B cell (primary cell): ENCODE measurements at regions not wholly inside any gene's neighbourhood (a gene's known extent, or its start where the extent isn't known, plus 50 kb on each side); places are given as distances from the start of the nearest gene placed in this dataset.
"Not testable (repeated sequence)": the region's sequence is repeated elsewhere in the genome, so short reads cannot be mapped to it uniquely, and the experiment has no call there.

ENCODE experiments used
- ATAC-seq: fragments of 200-7000 bp; cut with Tn5 transposase; one replicate; pipeline ENCODE4 v1.10.0; 2021; ENCODE audit warnings: low read depth, mild to moderate bottlenecking, moderate number of reproducible peaks, moderate library complexity
- CTCF ChIA-PET: fragments of 350-600 bp; sonication (Branson Sonifier 250); formaldehyde crosslinking; loops from one replicate; lab custom pipeline; 2021; ENCODE audit warnings: antibody characterized with exemption, inconsistent platforms; lab: Charles Lee
- POLR2A ChIA-PET: fragments of 350-600 bp; sonication (Branson Sonifier 250); formaldehyde crosslinking; loops from one replicate; lab custom pipeline; 2021; ENCODE audit warnings: antibody characterized with exemption; lab: Charles Lee
- DNase-seq: peaks from one replicate; pipeline ENCODE4 v3.0.0; 2013
- H2AFZ ChIP-seq: 2 replicates; pipeline ENCODE4 v1.6.1; 2012; ENCODE audit warnings: mild to moderate bottlenecking, low read depth, low read length; ENCODE audit not compliant: insufficient read depth, poor library complexity, severe bottlenecking
- H3K27ac ChIP-seq, 2 donors: 1 replicate in 1 of 2; 2 replicates in 1 of 2; pipeline ENCODE4 v1.5.1; 2012 to 2013; ENCODE audit warnings: low read length in 2 of 2, mild to moderate bottlenecking in 2 of 2, moderate library complexity in 1 of 2
- H3K27me3 ChIP-seq, 4 experiments: fragments of 200-600 bp in 1 of 4; sonication (generic) in 1 of 4; replicated peaks in 1 of 4; 1 replicate in 2 of 4; 2 replicates in 2 of 4; pipeline versions ENCODE4 v1.6.1 to v1.7.0; 2013 to 2016; ENCODE audit warnings: low read length in 3 of 4, mild to moderate bottlenecking in 2 of 4, mixed read lengths in 1 of 4, moderate library complexity in 1 of 4; ENCODE audit not compliant: insufficient read depth in 4 of 4, control insufficient read depth in 3 of 4; ENCODE audit errors: control extremely low read depth in 1 of 4
- H3K36me3 ChIP-seq, 2 experiments: replicated peaks in 1 of 2; 1 replicate in 1 of 2; 2 replicates in 1 of 2; pipeline versions ENCODE4 v1.6.1 to v1.7.1; 2013; ENCODE audit warnings: low read length in 1 of 2; ENCODE audit not compliant: insufficient read depth in 2 of 2, control insufficient read depth in 1 of 2; ENCODE audit errors: control extremely low read depth in 1 of 2, extremely low read depth in 1 of 2
- H3K4me1 ChIP-seq, 2 donors: fragments of 200-600 bp in 1 of 2; sonication (generic) in 1 of 2; 1 replicate in 1 of 2; 2 replicates in 1 of 2; pipeline versions ENCODE4 v1.5.1 to v1.6.1; 2013 to 2017; ENCODE audit warnings: low read length in 2 of 2; ENCODE audit not compliant: control insufficient read depth in 2 of 2, insufficient read depth in 2 of 2
- H3K4me2 ChIP-seq: replicated peaks from 2 replicates; pipeline ENCODE3; 2012; ENCODE audit warnings: mild to moderate bottlenecking, low read depth, low read length; ENCODE audit not compliant: poor library complexity, severe bottlenecking
- H3K4me3 ChIP-seq, 5 experiments: fragments of 200-600 bp in 1 of 5; sonication (generic) in 1 of 5; 1 replicate in 3 of 5; 2 replicates in 2 of 5; pipeline versions ENCODE4 v1.5.1 to v1.7.0; 2011 to 2016; ENCODE audit warnings: low read length in 4 of 5, mild to moderate bottlenecking in 4 of 5, low read depth in 2 of 5, control low read depth in 1 of 5, moderate library complexity in 1 of 5; ENCODE audit not compliant: insufficient read depth in 1 of 5; ENCODE audit errors: control extremely low read depth in 1 of 5, extremely low read depth in 1 of 5
- H3K79me2 ChIP-seq: fragments of 200-600 bp; sonication (generic); one replicate; pipeline ENCODE4 v1.6.0; 2016; ENCODE audit warnings: low read length; ENCODE audit not compliant: control insufficient read depth, insufficient read depth
- H3K9ac ChIP-seq: fragments of 200-600 bp; sonication (generic); 2 replicates; pipeline ENCODE4 v1.6.1; 2017; ENCODE audit warnings: mild to moderate bottlenecking, low read length, moderate library complexity
- H3K9me3 ChIP-seq, 3 donors: one replicate each; pipeline versions ENCODE4 v1.6.1 to v1.7.1; 2013; ENCODE audit warnings: low read length in 2 of 3; ENCODE audit not compliant: control insufficient read depth in 2 of 3, insufficient read depth in 1 of 3; ENCODE audit errors: control extremely low read depth in 1 of 3
- H4K20me1 ChIP-seq: 2 replicates; pipeline ENCODE4 v1.6.0; 2012; ENCODE audit warnings: mild to moderate bottlenecking, low read length; ENCODE audit not compliant: insufficient read depth, control insufficient read depth, poor library complexity, severe bottlenecking
- H3K27ac Mint-ChIP-seq: one replicate; pipeline ENCODE4 v1.8.0; 2021; ENCODE audit warnings: mixed read lengths
- H3K27me3 Mint-ChIP-seq: one replicate; pipeline ENCODE4 v1.8.0; 2021; ENCODE audit warnings: mixed read lengths
- H3K4me1 Mint-ChIP-seq: one replicate; pipeline ENCODE4 v1.8.0; 2021; ENCODE audit warnings: mixed read lengths
- H3K4me3 Mint-ChIP-seq: one replicate; pipeline ENCODE4 v1.8.0; 2021; ENCODE audit warnings: mixed read lengths
- H3K9me3 Mint-ChIP-seq: one replicate; pipeline ENCODE4 v1.8.0; 2022; ENCODE audit warnings: mixed read lengths; ENCODE audit not compliant: insufficient read depth
- WGBS: methylation state at CpG from one replicate; pipeline ENCODE4 v1.1.5; 2013; ENCODE audit warnings: missing lambda C conversion rate; ENCODE audit not compliant: insufficient coverage; 5-methylcytosine and 5-hydroxymethylcytosine counted together
- intact Hi-C: fragments of 100-400 bp; cut with micrococcal nuclease; formaldehyde crosslinking; loops from one replicate; pipeline ENCODE4 v1.10.0; 2022

DNA sequence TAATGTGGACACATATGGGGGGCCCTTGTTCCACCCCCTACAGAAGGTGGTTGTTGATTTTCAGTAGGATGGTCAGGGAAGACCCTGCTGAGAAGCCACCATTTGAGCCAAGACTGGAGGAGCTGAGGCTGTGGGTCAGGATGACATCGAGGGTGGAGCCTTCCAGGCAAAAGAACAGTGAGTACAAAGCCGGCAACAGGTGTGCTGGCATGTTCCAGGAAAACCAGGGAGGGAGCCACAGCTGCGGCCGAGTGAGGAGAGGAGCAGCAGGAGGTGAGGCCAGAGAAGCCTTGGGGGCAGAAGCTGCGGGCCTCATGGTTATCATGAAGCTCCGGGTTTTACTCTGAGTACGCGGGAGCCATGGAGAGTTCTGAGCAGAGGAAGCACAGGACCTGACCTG, 126.9 kb upstream of the SULF2 start:
- H3K4me2 ChIP-seq, CTCF ChIA-PET, H3K9ac ChIP-seq, H3K79me2 ChIP-seq, H3K4me3 ChIP-seq, H3K36me3 ChIP-seq, H3K4me3 Mint-ChIP-seq, ATAC-seq, DNase-seq, H3K27ac ChIP-seq, H3K27ac Mint-ChIP-seq, H3K9me3 Mint-ChIP-seq, POLR2A ChIA-PET, H3K4me1 Mint-ChIP-seq, H4K20me1 ChIP-seq, H3K4me1 ChIP-seq, H2AFZ ChIP-seq, H3K27me3 ChIP-seq, intact Hi-C loops: not testable (repeated sequence)
- 92% methylated on average over 5 of the region's 8 CpGs for WGBS
- peaks cover 3 to 11% (median 8%) of the 10 kb centered on the region in 3 donors for H3K9me3 ChIP-seq
- peaks cover 38% of the 10 kb centered on the region for H3K27me3 Mint-ChIP-seq

GRCh38 chr20:47909696-47910369, 124.6 kb upstream of the SULF2 start:
- intact Hi-C loops, H3K4me3 Mint-ChIP-seq, H3K4me1 Mint-ChIP-seq, H4K20me1 ChIP-seq, H3K27ac Mint-ChIP-seq, H3K4me1 ChIP-seq, H3K9me3 Mint-ChIP-seq, H3K79me2 ChIP-seq, DNase-seq, H3K4me2 ChIP-seq, H3K27me3 ChIP-seq, H3K4me3 ChIP-seq, CTCF ChIA-PET, H3K9me3 ChIP-seq, H2AFZ ChIP-seq, H3K27ac ChIP-seq, POLR2A ChIA-PET, ATAC-seq, H3K36me3 ChIP-seq, H3K9ac ChIP-seq: not testable (repeated sequence)
- H3K27me3 Mint-ChIP-seq = peaks cover 36% of the 10 kb centered on the region
- 90% methylated on average over 6 of the region's 12 CpGs for WGBS

- H3K4me2 ChIP-seq, H3K9me3 Mint-ChIP-seq, H3K4me1 ChIP-seq, POLR2A ChIA-PET, H3K9me3 ChIP-seq, H3K4me3 Mint-ChIP-seq, DNase-seq, H2AFZ ChIP-seq, H3K9ac ChIP-seq, intact Hi-C loops, H3K36me3 ChIP-seq, H3K4me1 Mint-ChIP-seq, H3K27me3 ChIP-seq, H3K27ac Mint-ChIP-seq, ATAC-seq, H3K4me3 ChIP-seq, CTCF ChIA-PET, H3K27ac ChIP-seq, H4K20me1 ChIP-seq, H3K79me2 ChIP-seq: not testable (repeated sequence)
- WGBS = 84% methylated on average over 14 of the region's 15 CpGs
- peaks cover 35% of the 10 kb centered on the region for H3K27me3 Mint-ChIP-seq
Measured at GRCh38 chr20:47908361-47909035, 123.2 kb upstream of the SULF2 start.

DNA sequence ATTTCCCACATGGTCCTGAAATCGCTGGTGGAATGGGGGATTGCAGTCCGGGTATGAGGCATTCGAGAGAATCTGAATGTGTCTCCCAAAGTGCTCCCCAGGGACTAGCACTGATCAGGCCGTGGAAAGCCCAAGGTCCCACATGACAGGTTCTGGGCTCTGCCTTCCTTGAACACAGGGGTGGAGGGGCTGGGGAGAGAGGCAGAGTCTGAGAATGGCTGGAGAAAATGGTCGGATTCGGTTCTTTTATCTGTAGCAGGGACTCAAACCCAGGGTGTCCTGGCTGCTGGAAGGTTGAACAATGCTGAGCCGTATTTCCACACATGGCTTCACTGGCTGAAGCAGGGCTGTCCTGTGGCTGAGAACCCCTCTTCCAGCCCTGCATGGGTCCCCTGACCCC, 122.7 kb upstream of the SULF2 start:
- H3K4me3 ChIP-seq, DNase-seq, H3K4me1 ChIP-seq, intact Hi-C loops, CTCF ChIA-PET, H3K4me1 Mint-ChIP-seq, H3K4me3 Mint-ChIP-seq, H2AFZ ChIP-seq, H3K4me2 ChIP-seq, H3K36me3 ChIP-seq, H3K9ac ChIP-seq, H3K9me3 Mint-ChIP-seq, ATAC-seq, H3K27ac ChIP-seq, POLR2A ChIA-PET, H4K20me1 ChIP-seq, H3K79me2 ChIP-seq, H3K27me3 ChIP-seq, H3K27ac Mint-ChIP-seq, H3K9me3 ChIP-seq: not testable (repeated sequence)
- WGBS = 80% methylated on average over 4 of the region's 7 CpGs
- peaks cover 29% of the 10 kb centered on the region for H3K27me3 Mint-ChIP-seq
